ENCODE measurements at regions not wholly inside any gene's neighbourhood (a gene's known extent, or its start where the extent isn't known, plus 50 kb on each side); places are given as distances from the start of the nearest gene placed in this dataset.

DNA sequence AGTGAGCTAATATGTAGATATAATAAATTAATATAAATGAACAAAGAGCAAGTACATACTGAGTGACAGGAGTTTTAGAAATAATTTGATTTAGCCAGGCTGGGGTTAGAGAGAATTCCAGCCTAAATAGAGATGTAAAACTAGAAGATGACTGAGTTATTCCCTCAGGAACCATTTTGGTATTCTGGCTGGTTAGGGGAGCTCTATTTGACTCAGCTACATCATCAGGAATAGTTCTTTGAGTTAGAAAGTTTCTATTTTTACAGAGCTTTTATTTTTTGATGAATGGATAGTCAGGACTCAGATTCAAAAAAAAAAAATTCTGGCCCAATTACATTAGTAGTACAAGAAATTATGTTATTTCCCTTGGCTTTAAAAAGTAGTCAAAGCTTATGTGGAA lies 180.4 kb upstream of the MID1 start:
- H4K8ac ChIP-seq (ENCODE audit: low read depth in 2 of 2, low read length in 2 of 2): no peak overlapping the region
- H3K9ac ChIP-seq (ENCODE audit: low read depth, low read length): no peak overlapping the region
- H2BK15ac ChIP-seq (ENCODE audit: low read depth, low read length): no peak overlapping the region
- ChIA-PET CTCF (interaction anchor here (0.6 kb wide), 1 partner anchor 329 kb away, joined by 5 read pairs; no protein-coding TSS in a partner anchor), POLR2A (ENCODE audit: unreplicated experiment) (no interaction called here)
- H3K23ac ChIP-seq (ENCODE audit: low read depth, low read length): no peak overlapping the region
- no peak overlapping the region for H2BK20ac ChIP-seq (ENCODE audit: low read depth, low read length)
- dilution Hi-C loops (cut with HindIII; ENCODE audit: low sequenced_read_pairs, unreplicated experiment) (no loop called here), intact Hi-C loops (cut with micrococcal nuclease) (no loop called here), in situ Hi-C loops (cut with MboI; ENCODE audit: low sequenced_read_pairs) (no loop called here)
- H3K4ac ChIP-seq (ENCODE audit: low read depth, low read length): no peak overlapping the region
- DNase-seq (no peak), ATAC-seq (ENCODE audit: low read depth) (no peak)
- H3K4me2 ChIP-seq (ENCODE audit: low read depth, low read length): no peak overlapping the region
- no peak overlapping the region for H3K4me3 ChIP-seq (ENCODE audit: insufficient read depth, low read depth, low read length)
- H4K5ac ChIP-seq (ENCODE audit: low read depth, low read length): no peak overlapping the region
- no peaks in the 10 kb centered on the region for H3K9me1 ChIP-seq (ENCODE audit: insufficient read depth, low read length)
- no peak overlapping the region for H3K18ac ChIP-seq (ENCODE audit: low read depth, low read length)
- no peaks in the 10 kb centered on the region for H3K79me1 ChIP-seq (ENCODE audit: low read depth in 1 of 2, low read length in 2 of 2)
- H2AFZ ChIP-seq (replicated peaks; ENCODE audit: low read length, poor library complexity): no peak overlapping the region
- no peak overlapping the region for H2AK9ac ChIP-seq (replicated peaks; ENCODE audit: low read depth, low read length, poor library complexity)
- H3K4me1 ChIP-seq (ENCODE audit: control insufficient read depth, insufficient read depth, low read length): peaks cover 4% of the 10 kb centered on the region
- H4K91ac ChIP-seq (ENCODE audit: insufficient read depth, low read depth, low read length): no peak overlapping the region
- TF ChIP-seq MAFK (IDR thresholded peaks at IDR 0.05; ENCODE audit: low read depth, low read length): no peak
- TF ChIP-seq POLR2A (IDR thresholded peaks at IDR 0.05; ENCODE audit: low read depth, low read length): no peak
- TF ChIP-seq BHLHE40 (IDR thresholded peaks at IDR 0.05; ENCODE audit: low read depth, low read length): no peak
- TF ChIP-seq, protein P1, sequence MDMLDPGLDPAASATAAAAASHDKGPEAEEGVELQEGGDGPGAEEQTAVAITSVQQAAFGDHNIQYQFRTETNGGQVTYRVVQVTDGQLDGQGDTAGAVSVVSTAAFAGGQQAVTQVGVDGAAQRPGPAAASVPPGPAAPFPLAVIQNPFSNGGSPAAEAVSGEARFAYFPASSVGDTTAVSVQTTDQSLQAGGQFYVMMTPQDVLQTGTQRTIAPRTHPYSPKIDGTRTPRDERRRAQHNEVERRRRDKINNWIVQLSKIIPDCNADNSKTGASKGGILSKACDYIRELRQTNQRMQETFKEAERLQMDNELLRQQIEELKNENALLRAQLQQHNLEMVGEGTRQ (IDR thresholded peaks at IDR 0.05; ENCODE audit: low read depth, low read length): no peak
- no peak for TF ChIP-seq SMC3 (IDR thresholded peaks at IDR 0.05; ENCODE audit: low read depth, low read length)
- TF ChIP-seq, protein P2, sequence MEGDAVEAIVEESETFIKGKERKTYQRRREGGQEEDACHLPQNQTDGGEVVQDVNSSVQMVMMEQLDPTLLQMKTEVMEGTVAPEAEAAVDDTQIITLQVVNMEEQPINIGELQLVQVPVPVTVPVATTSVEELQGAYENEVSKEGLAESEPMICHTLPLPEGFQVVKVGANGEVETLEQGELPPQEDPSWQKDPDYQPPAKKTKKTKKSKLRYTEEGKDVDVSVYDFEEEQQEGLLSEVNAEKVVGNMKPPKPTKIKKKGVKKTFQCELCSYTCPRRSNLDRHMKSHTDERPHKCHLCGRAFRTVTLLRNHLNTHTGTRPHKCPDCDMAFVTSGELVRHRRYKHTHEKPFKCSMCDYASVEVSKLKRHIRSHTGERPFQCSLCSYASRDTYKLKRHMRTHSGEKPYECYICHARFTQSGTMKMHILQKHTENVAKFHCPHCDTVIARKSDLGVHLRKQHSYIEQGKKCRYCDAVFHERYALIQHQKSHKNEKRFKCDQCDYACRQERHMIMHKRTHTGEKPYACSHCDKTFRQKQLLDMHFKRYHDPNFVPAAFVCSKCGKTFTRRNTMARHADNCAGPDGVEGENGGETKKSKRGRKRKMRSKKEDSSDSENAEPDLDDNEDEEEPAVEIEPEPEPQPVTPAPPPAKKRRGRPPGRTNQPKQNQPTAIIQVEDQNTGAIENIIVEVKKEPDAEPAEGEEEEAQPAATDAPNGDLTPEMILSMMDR (conservative IDR thresholded peaks at IDR 0.05; ENCODE audit: low read depth, low read length): no peak
- no peak for TF ChIP-seq RAD21 (IDR thresholded peaks at IDR 0.05; ENCODE audit: low read length)
- TF ChIP-seq CEBPB (IDR thresholded peaks at IDR 0.05; ENCODE audit: low read depth, low read length): no peak
- no peak for TF ChIP-seq CHD1 (IDR thresholded peaks at IDR 0.05; ENCODE audit: low read depth, low read length)
- no peak for TF ChIP-seq RCOR1 (IDR thresholded peaks at IDR 0.05; ENCODE audit: insufficient replicate concordance, low read length)
- TF ChIP-seq, protein P3, sequence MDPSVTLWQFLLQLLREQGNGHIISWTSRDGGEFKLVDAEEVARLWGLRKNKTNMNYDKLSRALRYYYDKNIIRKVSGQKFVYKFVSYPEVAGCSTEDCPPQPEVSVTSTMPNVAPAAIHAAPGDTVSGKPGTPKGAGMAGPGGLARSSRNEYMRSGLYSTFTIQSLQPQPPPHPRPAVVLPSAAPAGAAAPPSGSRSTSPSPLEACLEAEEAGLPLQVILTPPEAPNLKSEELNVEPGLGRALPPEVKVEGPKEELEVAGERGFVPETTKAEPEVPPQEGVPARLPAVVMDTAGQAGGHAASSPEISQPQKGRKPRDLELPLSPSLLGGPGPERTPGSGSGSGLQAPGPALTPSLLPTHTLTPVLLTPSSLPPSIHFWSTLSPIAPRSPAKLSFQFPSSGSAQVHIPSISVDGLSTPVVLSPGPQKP (IDR thresholded peaks at IDR 0.05; ENCODE audit: borderline replicate concordance, low read depth, low read length): no peak
- no peak for TF ChIP-seq MXI1 (IDR thresholded peaks at IDR 0.05; ENCODE audit: borderline replicate concordance, low read depth, low read length)
- TF ChIP-seq RFX5 (IDR thresholded peaks at IDR 0.05; ENCODE audit: low read depth, low read length): no peak
- TF ChIP-seq FOS (IDR thresholded peaks at IDR 0.05; ENCODE audit: low read depth, low read length): no peak
- no peak overlapping the region for H3K14ac ChIP-seq (replicated peaks; ENCODE audit: low read depth, low read length)
- no TSS peak for BruUV-seq (replicated peaks)
- no peak overlapping the region for H2BK120ac ChIP-seq (ENCODE audit: low read depth, low read length)
- no peaks in the 10 kb centered on the region for H3K36me3 ChIP-seq (ENCODE audit: control insufficient read depth, insufficient read depth, low read length)
- no peak overlapping the region for H2AK5ac ChIP-seq (ENCODE audit: low read depth, low read length)
- no peak overlapping the region for H3K27ac ChIP-seq (ENCODE audit: insufficient read depth, low read length)
- H4K20me1 ChIP-seq (ENCODE audit: insufficient read depth, low read length): no peaks in the 10 kb centered on the region
- no peaks in the 10 kb centered on the region for H3K27me3 ChIP-seq (ENCODE audit: control insufficient read depth, insufficient read depth, low read length)
- H2BK5ac ChIP-seq (ENCODE audit: low read depth, low read length, poor library complexity, severe bottlenecking): no peak overlapping the region
- no peak overlapping the region for H3K56ac ChIP-seq (ENCODE audit: extremely low read depth, insufficient read depth, low read length)
- no peaks in the 10 kb centered on the region for H3K9me3 ChIP-seq (ENCODE audit: control insufficient read depth, insufficient read depth, low read length)
